ENCODE measurements at regions not wholly inside any gene's neighbourhood (a gene's known extent, or its start where the extent isn't known, plus 50 kb on each side); places are given as distances from the start of the nearest gene placed in this dataset.

GRCh38 chr6:164063346-164063745 lies 648.8 kb downstream of the QKI start:
- H2AFZ ChIP-seq (ENCODE audit: low read depth, low read length) = no peak overlapping the region
- no peaks in the 10 kb centered on the region for H3F3A ChIP-seq (ENCODE audit: insufficient read depth, low read length, poor library complexity, severe bottlenecking)
- no peaks in the 10 kb centered on the region for H4K20me1 ChIP-seq (ENCODE audit: insufficient read depth)
- no peaks in the 10 kb centered on the region for H3K9me2 ChIP-seq (ENCODE audit: insufficient read depth, low read length)
- no peak overlapping the region for H3K9ac ChIP-seq (ENCODE audit: low read length)
- no peak overlapping the region for H3K4me3 ChIP-seq (ENCODE audit: low read length)
- H3K36me3 ChIP-seq (ENCODE audit: insufficient read depth, low read length) = no peaks in the 10 kb centered on the region
- H3K9me3 ChIP-seq (ENCODE audit: low read length) = no peaks in the 10 kb centered on the region
- H3K27ac ChIP-seq (ENCODE audit: low read length) = no peak overlapping the region
- H3K79me2 ChIP-seq (replicated peaks; ENCODE audit: insufficient read depth, low read length) = no peaks in the 10 kb centered on the region
- no peaks in the 10 kb centered on the region for H3K27me3 ChIP-seq (ENCODE audit: insufficient read depth, low read depth, low read length)
- TF ChIP-seq CTCF (IDR thresholded peaks at IDR 0.05; ENCODE audit: poor library complexity, severe bottlenecking) (no peak), SMC3 (conservative IDR thresholded peaks at IDR 0.05; ENCODE audit: poor library complexity) (no peak), MXI1 (conservative IDR thresholded peaks at IDR 0.05; ENCODE audit: poor library complexity, severe bottlenecking) (no peak), EZH2 (IDR thresholded peaks at IDR 0.05; ENCODE audit: borderline replicate concordance, insufficient read depth, low read length, poor library complexity, severe bottlenecking) (no peak), RAD21 (conservative IDR thresholded peaks at IDR 0.05) (no peak), POLR2AphosphoS5 (IDR thresholded peaks at IDR 0.05) (no peak), EP300 (conservative IDR thresholded peaks at IDR 0.05; ENCODE audit: poor library complexity, severe bottlenecking) (no peak), TAF1 (IDR thresholded peaks at IDR 0.05; ENCODE audit: low read depth) (no peak), REST (IDR thresholded peaks at IDR 0.05; ENCODE audit: borderline replicate concordance) (no peak)
- H3K4me2 ChIP-seq (ENCODE audit: low read length) = no peak overlapping the region

- no peak for TF ChIP-seq RAD21 (conservative IDR thresholded peaks at IDR 0.05)
- TF ChIP-seq SMC3 (conservative IDR thresholded peaks at IDR 0.05; ENCODE audit: poor library complexity) = no peak
- TF ChIP-seq CTCF (IDR thresholded peaks at IDR 0.05; ENCODE audit: poor library complexity, severe bottlenecking) = no peak
- TF ChIP-seq POLR2AphosphoS5 (IDR thresholded peaks at IDR 0.05) = no peak
- no peak for TF ChIP-seq TAF1 (IDR thresholded peaks at IDR 0.05; ENCODE audit: low read depth)
- TF ChIP-seq EP300 (conservative IDR thresholded peaks at IDR 0.05; ENCODE audit: poor library complexity, severe bottlenecking) = no peak
- no peak for TF ChIP-seq MXI1 (conservative IDR thresholded peaks at IDR 0.05; ENCODE audit: poor library complexity, severe bottlenecking)
- TF ChIP-seq EZH2 (IDR thresholded peaks at IDR 0.05; ENCODE audit: borderline replicate concordance, insufficient read depth, low read length, poor library complexity, severe bottlenecking) = no peak
- TF ChIP-seq REST (IDR thresholded peaks at IDR 0.05; ENCODE audit: borderline replicate concordance) = no peak
- H3K9me2 ChIP-seq (ENCODE audit: insufficient read depth, low read length) = no peaks in the 10 kb centered on the region
- no peak overlapping the region for H3K27ac ChIP-seq (ENCODE audit: low read length)
- no peaks in the 10 kb centered on the region for H3F3A ChIP-seq (ENCODE audit: insufficient read depth, low read length, poor library complexity, severe bottlenecking)
- no peaks in the 10 kb centered on the region for H3K36me3 ChIP-seq (ENCODE audit: insufficient read depth, low read length)
- no peak overlapping the region for H3K4me3 ChIP-seq (ENCODE audit: low read length)
- H3K9ac ChIP-seq (ENCODE audit: low read length) = no peak overlapping the region
- H3K27me3 ChIP-seq (ENCODE audit: insufficient read depth, low read depth, low read length) = no peaks in the 10 kb centered on the region
- no peaks in the 10 kb centered on the region for H3K79me2 ChIP-seq (replicated peaks; ENCODE audit: insufficient read depth, low read length)
- no peaks in the 10 kb centered on the region for H4K20me1 ChIP-seq (ENCODE audit: insufficient read depth)
- H2AFZ ChIP-seq (ENCODE audit: low read depth, low read length) = no peak overlapping the region
- H3K4me2 ChIP-seq (ENCODE audit: low read length) = no peak overlapping the region
- H3K9me3 ChIP-seq (ENCODE audit: low read length) = no peaks in the 10 kb centered on the region
These were observed 648.4 kb downstream of the QKI start for GRCh38 chr6:164062872-164063271.

Data from neural cell (in vitro differentiated cells).